GM19468 (cell line): ENCODE measurements at regions not wholly inside any gene's neighbourhood (a gene's known extent, or its start where the extent isn't known, plus 50 kb on each side); places are given as distances from the start of the nearest gene placed in this dataset.

ENCODE experiments used
- ATAC-seq: cut with Tn5 transposase; IDR thresholded peaks from one replicate; pipeline ENCODE4 v1.9.1; 2021; ENCODE audit warnings: mild to moderate bottlenecking, moderate library complexity, moderate number of reproducible peaks; ENCODE audit not compliant: unreplicated experiment; ENCODE audit errors: extremely low read depth

DNA sequence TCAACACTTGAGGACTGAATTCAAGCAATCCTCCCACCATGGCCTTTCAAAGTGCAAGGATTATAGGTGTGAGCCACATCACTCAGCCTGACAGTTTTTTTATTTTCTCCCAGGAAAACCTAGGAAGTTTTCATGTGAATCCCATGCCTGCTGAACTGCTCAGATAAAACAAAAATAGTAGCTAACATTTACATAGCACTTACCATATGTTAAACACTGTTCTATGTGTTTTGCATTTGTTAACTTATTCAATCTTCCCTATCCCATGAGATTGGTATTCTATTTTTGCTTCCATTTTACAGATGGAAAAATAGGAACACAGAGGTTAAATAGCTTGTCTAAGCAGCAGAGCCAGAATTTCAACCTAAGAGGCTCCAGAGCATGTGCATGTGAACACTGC, 157.4 kb upstream of the KCTD1 start:
- no peak for ATAC-seq

DNA sequence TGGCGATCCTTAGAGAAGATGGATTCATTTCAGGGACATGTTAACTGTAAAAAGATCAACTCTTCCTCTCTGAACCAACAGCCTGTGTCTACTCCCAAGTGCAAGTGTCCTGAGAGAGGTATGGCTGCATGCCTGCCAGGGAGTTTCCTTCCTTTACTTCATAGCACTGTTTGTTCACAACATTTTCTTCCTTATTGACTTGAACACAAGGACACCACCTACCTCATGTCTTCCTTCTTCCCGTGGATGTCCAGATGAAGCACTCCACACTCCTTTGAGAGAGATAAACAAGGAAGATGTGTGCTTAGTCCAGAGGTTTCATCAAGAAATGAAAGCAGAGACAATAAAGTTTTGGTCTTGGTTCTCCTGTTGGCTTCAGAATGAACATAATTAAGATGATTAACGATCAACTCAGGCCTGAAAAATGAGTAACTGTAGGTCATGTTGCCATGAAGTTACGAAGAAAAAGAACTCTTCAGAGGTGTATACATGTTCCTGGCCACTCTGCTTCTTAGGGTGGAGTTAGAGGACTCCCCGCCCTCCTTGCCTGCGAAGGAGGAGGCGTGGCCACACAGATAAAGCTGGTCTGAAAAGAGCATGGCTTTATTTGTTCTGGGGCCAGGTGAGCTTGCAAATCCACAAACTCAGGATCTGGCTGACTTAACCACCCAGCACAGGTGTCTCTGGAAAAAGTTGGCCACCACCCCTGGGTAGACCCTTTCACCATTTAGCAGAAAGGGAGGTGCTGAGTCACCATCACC, 155.0 kb upstream of the KCTD1 start:
- no peak for ATAC-seq

DNA sequence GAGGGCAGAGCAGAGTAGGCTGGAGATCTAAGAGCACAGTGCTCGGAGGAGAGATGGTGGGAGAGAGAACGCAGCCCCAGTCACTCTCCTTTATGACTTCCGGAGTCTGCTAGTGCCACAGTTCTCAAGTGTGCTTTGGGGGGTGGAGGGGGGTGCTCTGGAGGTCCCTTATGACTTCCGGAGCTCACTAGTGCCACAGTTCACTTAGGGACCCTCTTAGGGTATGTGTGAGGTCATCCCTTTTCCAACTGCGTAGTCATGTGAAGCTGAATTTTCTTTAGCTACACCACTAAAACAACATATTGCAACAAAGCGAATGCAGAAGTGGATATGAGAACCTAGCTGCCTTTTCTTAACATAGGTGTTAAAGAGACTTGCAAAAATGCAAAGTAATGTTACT, 153.7 kb upstream of the KCTD1 start:
- no peak for ATAC-seq

DNA sequence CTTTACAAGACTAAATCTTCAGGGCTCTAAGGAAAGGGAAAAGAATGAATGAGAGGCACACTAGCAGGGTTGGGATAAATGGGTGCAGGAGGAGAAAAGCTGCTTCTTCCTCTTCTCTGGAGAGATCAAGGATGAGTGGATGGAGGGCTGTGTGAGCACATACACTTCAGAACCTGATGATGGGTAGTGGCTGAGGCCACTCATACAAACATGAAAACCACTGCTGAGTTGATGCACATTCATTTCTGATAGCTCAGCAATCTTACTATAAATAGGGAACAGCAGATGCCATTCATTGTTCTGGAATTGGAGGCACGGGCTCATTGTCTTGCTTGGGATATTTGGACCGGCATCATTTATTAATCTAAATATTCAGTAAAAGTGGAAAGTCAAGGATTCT, 152.4 kb upstream of the KCTD1 start:
- ATAC-seq: no peak

DNA sequence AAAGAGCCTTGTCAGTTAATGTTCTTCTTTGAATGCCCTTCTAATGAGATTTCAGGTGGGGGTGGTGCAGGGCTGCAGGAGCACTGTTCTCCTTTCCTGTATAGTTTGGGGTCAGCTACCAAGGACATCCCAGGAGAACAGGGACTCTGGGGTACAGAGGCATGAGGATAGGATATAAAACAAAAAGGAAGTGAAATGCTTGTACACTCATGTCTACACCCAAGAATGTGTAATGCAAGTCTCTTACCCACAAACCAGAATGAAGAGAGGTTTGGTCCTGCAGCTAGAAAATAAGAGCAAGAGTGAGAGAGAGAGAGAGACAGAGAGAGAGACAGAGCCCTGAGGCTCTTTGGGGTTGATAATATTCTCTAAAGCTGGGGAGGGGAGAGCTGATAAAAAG, 151.8 kb upstream of the KCTD1 start:
- no peak for ATAC-seq

DNA sequence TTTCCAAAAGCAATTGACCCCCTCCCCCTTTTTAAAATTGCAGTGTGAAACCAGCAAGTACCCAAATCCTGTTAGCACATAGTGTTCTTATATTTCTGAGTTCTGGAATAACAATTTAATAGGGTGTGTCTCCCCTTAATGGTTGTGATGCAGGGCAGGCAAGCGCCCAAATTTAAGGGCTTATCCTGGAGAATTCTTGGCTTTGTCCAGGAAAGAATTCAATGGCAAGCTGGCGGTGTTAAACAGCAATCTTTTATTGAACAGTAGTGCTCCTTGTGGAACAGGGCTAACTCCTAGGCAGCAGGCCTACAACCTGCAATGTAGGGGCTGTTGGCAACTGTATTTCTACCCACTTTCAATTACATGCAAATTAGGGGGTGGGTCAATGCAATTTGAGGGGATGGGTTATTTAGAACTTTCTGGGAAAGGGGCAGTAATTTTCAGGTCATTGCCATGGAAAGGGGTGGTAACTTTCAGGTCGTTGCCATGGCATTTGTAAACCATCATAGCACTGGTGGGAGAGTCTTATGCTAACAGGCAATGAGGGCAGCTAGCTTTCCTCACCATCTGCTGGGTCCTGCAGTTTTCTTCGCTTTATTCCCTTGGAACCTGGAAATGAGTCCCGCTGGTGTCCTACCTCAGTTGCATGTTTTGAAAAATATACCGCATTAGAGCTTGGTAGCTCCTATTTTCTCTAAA, 149.0 kb upstream of the KCTD1 start:
- no peak for ATAC-seq

DNA sequence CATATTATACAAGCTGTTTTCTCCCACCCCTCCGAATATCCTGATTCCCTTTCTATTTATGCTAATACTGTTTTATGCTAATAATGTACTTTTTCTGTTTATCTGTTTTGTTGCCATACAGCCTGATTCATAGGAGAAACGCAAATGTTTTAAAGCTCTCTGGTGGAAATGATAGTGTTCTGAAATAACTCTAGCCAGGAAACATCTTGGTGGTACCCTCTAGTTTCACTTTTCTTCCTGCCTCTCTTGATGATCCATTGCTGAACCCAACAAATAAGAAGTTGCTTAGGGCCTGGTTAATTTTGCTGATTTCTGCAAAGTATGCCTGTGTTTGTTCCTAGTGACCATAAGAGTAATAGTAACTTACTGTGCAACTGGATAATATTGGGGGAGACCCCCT, 148.4 kb upstream of the KCTD1 start:
- no peak for ATAC-seq

DNA sequence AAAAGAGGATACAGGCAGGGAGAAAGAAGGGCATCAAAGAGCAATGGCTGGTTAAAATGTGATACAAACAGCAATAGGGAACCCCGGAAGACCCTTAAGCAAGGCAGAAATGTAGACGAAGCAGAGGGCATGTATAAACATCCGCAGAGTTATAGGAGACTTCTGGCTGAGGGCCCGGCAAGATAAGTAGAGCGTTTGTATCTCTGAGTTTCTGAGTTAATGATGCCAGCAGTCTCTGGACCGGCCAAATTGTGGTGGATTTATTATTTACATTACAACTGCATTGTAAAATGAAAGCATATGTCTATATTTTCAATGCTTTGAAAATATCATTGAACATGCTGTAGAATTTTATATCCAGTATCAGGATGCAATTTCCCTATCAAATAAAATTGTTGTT, 148.0 kb upstream of the KCTD1 start:
- ATAC-seq: no peak

DNA sequence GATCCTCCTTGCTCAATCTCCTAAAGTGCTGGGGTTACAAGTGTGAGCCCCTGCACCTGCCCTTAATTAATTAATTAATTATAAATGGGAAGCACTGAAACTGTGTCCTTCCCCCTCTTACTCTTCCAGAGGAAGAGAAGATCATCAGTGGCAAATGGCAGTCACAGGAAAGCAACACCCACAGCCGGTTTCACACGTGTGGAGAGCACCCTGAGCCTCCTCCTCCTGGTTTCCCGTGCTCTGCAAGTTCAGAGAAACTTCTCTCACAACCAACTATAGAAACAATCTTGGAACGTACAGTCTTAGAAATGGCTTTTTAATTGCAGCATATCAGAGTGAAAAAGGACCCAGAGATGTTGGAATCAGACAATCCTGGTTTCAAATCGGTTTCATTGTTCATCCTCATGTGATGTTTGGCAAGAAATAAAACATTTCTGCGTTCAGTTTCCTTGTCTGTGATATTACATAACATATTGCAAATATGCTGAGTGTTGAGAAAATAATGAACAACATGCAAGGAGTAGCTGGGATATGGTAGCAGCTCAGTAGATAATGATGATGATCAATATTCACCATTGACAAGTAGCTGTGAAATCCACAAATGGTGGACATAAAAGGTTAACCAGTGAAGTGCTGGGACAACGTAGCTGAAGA, 141.0 kb upstream of the KCTD1 start:
- no peak for ATAC-seq

DNA sequence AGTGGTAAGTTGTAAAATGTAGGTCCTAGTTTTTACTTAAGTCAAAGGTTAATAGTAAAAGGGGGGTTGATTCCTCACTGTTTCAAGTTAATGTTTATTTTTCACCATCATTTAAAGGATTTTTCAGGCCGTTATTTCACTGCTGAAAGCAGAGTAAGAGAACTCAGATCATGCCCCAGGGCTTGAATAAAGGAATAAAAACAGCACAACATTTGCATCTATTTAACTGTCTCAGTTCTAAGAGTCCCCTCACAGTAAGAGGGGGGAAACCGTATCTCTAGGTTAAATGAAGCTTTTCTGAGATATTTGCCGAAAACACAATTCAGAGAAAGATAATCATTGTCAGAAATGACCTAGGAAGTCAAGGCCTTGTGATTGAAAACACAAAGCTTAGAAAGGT, 138.2 kb upstream of the KCTD1 start:
- ATAC-seq: no peak

DNA sequence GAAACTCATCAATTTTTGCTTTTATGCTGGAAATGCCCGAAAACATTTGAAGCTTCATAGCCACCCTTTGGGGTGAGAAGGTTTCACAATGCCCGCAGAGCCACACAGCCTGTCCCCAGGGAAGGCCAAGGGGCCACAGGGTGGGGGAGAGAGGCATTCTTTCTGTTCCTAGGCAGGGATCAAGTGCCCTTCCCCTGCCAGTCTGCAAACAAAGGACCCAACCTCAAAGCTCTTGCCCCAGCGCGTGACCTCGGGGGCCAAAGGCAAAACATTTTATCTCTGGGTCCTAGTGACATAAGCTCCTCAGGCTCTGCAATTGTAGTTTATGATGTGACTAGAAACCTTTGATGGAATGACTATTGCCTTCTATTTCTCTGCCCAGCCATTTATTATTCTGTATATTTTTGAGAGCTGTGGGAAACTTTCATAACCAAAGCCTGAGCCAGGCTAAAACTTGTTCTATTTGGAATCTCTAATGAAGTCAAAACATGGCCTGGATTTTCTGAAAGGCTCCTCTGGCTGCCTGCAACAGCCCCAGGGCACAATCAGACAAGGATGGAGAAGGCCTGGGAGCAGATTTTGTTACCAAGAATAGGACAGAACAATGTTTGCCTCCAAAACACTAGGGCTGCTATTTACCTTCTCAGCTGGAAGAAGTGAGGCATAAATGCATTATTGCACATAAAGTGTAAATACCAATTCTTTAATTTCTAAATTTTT, 137.2 kb upstream of the KCTD1 start:
- no peak for ATAC-seq

DNA sequence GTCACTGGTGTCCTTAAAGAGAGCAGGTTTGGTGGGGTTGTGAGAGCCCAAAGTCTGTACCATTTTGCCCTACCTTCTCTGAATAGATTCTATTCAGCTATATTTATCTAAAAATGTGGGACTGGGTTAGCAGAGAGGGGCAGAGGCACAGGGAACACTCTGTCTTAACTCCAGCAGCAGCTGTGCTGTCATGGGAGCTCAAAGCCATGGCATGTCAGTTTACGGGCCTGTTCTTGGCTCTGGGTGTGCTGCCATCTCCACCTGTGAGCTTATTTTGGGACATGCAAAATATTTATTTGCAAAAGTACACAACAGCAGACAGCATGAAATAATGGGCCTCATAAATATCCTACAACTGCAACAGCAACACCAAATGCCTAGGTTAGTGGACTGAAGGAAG, 129.6 kb upstream of the KCTD1 start:
- ATAC-seq: no peak

DNA sequence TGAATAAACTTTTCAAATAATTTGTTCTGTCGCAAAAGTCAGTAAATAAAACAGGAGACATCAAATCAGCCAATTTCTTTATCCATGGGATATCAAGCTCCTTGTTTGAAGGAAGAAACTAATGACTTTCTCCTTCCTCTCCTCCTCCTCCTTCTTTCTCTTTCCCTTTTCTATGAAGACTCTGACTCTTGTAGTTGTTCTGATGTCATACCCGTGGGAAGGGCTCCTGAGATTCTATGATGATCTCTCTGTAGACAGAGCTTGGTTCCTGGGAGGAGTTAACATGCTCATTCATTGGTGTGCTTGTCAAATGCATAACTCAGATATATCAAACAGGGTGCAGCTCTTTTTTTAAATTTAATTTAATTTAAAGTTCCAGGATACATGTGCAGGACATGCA, 118.7 kb upstream of the KCTD1 start:
- ATAC-seq: no peak

DNA sequence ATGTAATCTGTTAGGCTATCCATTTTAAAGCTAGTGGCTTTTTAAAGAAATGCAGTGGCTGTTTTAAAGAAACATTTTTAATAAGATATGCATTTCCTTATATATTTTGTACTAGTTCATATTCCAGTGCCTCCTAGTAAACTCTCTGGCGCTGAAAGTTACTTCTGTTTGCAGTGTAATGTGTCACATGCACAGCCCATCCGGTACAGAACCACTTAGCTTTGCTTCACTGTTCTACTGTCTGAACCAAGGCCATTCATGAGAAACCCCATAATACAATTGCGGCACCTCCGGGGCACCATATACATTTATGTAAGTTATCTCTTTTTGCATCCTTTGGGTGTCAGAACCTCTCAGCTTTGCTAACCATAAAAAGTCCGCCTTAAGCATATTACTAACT, 114.6 kb upstream of the KCTD1 start:
- ATAC-seq: no peak

DNA sequence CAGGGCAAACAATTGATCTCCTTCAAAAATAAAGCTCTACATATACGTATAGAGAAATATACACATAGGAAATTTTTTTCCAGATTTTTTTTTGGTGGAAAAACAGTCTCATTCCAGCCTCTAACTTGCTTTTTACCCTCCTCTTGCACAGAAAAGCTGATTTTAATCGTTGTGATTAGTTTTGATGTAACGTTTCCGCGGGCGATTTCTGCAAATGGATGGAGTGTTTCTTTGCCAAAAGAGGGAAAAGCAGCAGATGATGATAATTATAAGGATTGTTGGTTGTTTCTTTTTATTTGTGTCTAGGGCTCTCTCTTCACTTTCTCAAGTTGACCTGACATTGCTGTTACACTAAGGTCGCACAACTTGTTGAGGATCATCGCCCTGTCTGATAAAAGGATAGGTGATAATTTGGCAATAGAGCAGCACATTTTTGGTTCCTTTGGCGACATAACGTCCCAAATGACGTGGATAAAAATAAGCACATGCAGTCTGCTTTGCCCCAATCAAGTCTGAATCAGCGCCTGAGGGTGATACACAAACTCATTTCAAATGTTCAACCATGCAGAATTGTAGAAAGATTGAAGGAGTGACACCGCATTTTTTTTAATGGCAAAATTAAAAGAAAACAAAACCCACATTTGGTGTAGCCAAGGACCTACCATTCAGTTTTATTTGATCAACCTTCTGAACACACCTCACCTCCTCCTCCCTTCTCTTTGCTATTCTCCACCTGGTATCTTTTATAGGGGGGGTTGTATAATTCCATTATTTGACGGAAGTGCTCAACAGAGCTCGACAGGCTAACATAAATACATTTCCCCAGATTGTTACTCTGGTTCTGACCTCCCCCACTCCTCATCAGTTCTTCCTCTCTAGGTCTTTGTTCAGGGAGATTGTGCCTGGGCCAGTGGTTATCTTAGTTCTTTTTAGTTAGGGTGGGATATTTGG, 109.6 kb upstream of the KCTD1 start:
- ATAC-seq: no peak

DNA sequence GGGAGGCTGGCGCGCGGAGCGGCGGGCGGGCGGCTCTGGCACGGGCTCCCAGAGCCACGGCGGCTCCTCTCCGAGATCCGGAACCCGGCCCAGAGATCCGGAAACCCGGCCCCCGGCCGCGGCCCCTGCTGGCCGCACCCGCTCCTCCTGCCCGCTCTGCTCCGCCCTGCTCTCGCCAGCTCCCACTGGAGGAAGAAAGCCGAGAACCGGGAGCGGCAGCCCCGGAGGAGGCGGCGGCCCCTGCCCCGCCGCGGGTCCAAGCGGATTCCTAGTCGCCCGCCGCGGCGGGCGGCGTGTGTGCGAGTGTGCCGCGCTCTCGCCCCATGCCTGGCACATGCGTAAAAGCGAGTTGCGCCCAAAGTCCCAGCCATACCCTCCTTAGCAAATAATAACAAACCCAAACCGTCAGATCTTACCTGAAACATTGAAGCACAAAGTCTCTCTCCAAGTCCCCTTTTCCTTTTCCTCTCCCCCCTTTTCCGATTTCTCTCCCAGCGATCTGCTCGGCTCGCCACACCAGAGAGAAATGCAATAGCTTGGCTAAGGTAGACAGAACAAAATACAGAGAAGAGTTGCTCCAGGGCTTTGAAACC, 108.7 kb upstream of the KCTD1 start:
- no peak for ATAC-seq

DNA sequence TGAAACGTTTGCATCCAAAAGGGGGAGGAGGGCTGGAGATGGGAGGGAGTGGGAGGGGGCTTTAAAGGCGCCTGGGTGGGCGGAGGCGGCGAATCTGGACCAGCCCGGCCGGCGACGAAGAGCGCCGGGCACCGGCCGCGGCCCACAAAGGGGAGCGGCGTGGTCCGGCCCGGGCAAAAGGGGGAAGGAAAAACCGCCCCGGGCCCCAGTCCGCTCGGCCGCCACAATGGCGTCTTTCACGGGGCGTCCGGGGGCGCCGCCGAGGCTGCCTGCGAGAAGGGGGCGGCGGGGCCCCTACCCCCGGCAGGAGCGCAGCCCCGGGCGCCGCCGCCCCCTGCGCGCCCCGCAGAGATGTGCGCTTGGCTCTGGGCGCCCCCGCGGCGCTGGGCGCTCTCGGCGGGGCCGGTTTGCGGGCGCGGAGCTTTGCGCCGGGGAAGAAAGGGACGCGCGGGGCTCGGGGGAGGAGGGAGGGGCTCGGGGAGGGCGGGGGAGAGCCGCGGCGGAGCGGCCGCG, 108.1 kb upstream of the KCTD1 start:
- ATAC-seq: no peak

DNA sequence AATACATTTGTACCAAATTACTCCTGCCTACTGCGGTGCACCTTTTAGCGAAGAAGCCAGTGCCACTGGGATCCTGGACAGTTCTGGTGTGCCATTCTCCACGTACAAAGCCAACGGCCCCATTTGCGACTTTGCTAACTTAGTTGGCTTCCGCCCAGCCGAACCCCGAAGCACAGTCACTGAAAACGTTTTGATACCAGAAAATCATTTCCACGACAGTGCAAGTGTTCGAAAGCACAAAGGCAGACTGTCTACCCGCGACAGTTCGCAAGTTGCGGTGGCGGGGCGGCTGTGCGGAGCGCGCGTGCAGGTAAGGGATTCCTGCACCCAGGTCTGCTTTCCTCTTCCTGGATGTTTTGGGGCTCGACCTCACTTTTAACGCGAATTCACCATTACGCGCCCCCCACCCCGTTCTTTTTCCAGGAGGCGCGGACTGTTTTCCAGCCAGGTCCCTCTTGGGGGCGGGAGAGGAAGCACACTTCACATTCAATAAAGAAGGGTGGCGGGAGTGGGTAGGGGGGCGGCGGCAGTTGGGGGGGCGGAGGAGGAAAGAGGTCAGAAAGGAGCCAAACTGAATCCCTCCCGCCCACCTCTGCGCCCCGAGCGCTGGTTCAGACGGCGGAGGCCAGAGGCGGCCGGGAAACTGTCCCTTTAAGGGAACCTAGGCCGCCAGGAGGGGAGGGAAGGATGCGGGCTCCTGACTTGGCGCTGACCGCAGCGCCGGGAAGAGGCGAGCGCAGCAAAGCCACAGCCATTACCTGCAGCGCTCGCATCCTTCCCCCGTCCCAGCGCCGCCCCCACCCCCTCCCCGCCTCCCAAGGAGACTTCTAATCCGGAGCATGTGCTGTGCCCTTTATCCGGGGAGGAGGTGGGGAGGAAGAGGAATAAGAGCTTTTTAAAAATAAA, 107.4 kb upstream of the KCTD1 start:
- ATAC-seq: no peak
